NCI-H187 treated with DMSO at 0.1 percent for 48 hours (cell line): ENCODE measurements at regions not wholly inside any gene's neighbourhood (a gene's known extent, or its start where the extent isn't known, plus 50 kb on each side); places are given as distances from the start of the nearest gene placed in this dataset.
"Not testable (repeated sequence)": the region's sequence is repeated elsewhere in the genome, so short reads cannot be mapped to it uniquely, and the experiment has no call there.

Source experiments
- DNase-seq: peaks from one replicate; lab custom pipeline; 2025; lab: John Stamatoyannopoulos, UW

DNA sequence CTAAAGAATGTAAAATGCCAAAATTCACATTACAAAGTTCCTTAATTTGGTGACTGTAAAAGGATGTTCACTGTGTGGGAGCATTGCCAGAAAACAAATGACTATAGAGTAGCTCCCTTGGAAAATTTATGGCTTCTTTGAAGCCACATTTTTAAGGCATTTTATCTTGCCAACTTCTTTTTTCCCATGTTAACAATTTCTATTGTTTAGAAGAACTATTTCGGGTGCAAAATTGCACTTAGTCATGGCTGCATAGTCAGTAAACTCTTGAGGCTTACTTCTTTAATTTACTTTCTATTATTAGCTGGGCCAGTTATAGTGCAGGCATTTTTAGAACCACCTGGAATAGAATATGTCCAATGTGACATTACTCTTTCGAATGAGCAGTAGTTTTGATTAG lies 515.3 kb downstream of the JRKL start:
- DNase-seq, result no peak

GRCh38 chr11:96905663-96906062 lies 515.9 kb downstream of the JRKL start:
- no peak for DNase-seq

DNA sequence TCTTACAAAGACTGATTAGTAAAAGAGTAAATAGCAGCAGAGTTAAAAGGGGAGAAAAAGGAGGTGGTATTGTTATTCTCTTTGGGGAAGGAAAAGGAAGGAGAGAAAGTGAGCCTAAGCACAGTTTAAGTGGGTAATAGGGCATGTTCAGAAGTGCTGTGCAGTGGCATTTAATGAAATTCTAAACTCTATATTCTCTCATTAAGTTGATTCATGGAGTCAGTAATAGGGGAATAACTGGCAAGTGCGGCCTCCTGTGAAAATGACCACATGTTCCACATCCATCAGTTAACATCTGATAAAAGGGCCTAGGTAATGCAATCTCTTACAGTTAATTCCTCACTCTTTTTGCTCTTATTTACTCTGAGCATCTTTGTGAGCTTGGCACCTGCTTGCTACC lies 516.7 kb downstream of the JRKL start:
- DNase-seq, result no peak

GRCh38 chr11:96925862-96926261 lies 536.0 kb downstream of the JRKL start:
- no peak for DNase-seq

DNA sequence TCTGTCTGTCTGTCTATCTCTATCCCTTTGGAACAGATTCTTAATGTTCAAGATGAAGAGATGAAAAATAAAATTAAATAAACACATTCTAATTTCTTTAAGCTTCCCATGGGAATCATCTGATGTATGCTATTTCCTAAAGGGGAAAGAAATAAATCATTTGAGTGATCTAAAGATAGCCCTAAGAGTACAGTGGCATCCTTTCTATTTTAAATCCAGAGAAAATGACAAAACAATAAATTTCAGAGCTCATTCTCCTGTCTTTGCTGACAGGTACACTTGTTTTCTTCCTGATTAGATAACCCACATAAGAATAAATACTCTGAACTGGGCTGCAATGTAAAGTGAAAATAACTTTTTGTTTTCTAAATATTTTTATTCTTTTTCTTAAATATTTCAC lies 550.4 kb downstream of the JRKL start:
- DNase-seq, result no peak

- DNase-seq, result no peak
Observed at GRCh38 chr11:96942855-96943254, 553.0 kb downstream of the JRKL start.

DNA sequence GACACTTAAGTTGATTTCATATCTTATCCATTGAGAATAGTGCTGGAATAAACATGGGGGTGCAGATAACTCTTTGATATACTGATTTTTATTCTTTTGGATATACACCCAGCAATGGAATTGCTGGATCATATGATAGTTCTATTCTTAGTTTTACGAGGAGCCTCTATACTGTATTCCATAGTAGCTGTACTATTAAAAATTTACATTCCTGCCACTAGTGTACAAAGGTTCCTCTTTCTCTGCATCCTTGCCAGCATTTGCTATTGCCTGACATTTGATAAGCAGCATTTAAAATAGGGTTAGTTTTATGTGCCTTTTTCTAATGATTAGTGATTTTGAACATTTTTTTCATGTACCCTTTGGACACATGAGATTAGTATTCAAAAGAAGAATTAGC lies 554.2 kb downstream of the JRKL start:
- DNase-seq, result no peak

DNA sequence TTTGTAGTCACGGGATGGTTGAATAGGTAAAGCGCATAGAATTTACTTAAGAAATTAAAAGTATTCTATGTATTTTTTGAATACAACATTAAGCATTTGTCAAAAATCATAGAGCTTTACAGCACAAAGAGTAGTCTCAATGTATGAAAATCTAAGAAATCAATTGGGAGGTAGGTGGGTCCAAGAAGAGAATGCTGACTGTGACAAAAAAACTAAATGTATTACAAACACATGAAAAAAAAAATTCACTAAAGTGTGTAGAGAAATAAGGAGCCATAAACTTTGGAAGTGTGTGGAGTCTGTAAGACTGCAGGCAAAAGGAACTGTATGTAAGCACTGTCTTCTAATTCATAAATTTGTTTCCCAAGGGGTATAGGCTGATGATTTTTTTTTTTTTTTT lies 558.3 kb downstream of the JRKL start:
- no peak for DNase-seq

- DNase-seq, result no peak
Observed at GRCh38 chr11:96949464-96949863, 559.7 kb downstream of the JRKL start.

GRCh38 chr11:96954587-96955242 lies 564.9 kb downstream of the JRKL start:
- no peak for DNase-seq

GRCh38 chr11:96960476-96960875 lies 570.7 kb downstream of the JRKL start:
- DNase-seq, result peak; percentile 29

DNA sequence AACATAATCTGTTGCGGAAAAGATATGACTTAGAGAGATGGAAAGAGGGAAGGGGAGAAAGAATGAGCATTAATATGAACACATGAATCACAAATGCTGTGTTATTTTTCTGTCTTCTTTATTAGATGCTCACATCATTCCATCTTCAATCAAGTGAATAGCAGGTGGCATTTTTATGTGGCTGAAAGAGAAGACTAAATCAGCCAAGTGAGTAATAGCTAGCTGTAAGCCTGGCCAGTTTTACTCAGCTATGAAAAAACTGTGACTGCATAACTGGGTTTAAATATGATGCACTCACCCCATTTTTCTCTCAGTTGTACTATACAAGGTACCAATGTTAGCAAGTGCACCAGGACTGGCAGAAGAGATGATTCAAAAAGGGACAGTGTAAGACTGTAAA lies 571.1 kb downstream of the JRKL start:
- no peak for DNase-seq

- no peak for DNase-seq
Observed at GRCh38 chr11:96961931-96962330, 572.1 kb downstream of the JRKL start.

GRCh38 chr11:96963375-96963774 lies 573.6 kb downstream of the JRKL start:
- no peak for DNase-seq

DNA sequence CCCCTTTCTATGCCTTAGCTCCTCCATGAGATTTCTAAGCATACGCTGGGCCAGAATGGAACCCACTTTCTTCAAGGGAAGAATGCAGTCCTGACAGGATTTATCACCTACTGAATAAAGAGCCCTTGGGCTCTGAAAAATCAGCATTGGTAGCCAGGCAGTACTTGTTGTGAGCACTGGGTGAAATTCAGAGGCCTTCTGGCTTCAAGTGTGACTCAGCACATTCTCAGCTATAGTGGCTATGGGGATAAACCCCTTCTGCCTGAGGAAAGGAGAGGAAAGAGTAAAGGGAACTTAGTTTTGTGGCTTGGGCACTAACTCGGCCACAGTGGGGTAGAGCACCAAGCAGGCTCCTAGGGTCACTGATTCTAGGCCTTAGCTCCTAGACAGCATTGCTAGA lies 574.8 kb downstream of the JRKL start:
- no peak for DNase-seq

DNA sequence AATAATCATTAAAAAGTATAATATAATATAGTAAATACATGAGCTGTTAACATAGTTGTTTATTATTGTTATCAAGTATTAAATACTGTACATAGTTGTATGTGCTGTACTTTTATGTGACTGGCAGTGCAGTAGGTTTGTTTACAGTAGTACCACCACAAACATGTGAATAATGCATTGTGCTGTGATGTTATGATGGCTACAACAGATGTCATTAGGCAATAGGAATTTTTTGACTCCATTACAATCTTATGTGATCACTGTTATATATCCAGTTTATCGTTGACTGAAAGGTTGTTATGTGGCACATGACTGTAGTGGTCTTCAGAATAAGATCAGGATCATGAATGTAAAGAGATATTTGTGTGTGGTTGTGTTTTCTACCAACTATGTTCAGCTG lies 577.8 kb downstream of the JRKL start:
- DNase-seq, result no peak

DNA sequence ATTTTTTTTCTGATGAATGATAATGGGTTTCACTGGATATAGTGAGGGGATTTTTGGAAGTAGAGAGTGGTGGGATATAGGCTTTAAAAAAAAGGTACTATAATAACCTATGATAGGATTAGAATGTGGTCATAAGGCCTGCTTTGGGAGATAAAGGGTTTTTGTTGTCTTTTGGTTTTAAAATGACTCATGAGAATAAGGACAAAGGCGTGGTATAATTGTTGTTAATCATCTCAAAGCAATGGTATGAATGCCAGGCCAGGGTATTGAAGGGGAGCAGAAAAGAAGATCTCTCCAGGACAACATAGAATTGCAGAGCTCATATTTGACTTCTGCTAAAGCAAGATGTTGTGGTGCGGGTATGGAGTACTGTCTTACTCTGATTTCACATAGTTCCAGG lies 579.4 kb downstream of the JRKL start:
- DNase-seq, result no peak

DNA sequence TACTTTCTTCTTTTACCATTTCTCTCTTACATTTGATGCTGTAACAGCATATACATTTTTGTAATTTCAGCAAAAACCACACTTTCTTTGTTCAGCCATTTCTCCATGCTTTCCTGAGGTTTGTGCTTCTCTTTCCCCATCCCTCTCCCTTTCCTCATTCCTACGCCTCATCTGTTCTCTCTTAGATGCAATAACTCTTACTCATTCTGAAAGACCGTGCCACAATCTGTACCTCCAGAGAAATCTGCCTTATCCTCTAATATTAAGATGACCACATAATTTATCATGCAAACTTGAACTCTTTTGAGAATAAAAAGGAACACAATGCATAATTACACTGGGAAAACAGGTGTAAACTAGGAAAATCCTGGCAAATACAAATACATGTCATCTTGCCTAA lies 588.9 kb downstream of the JRKL start:
- no peak for DNase-seq

GRCh38 chr11:96986516-96986915 lies 596.7 kb downstream of the JRKL start:
- DNase-seq, result no peak

DNA sequence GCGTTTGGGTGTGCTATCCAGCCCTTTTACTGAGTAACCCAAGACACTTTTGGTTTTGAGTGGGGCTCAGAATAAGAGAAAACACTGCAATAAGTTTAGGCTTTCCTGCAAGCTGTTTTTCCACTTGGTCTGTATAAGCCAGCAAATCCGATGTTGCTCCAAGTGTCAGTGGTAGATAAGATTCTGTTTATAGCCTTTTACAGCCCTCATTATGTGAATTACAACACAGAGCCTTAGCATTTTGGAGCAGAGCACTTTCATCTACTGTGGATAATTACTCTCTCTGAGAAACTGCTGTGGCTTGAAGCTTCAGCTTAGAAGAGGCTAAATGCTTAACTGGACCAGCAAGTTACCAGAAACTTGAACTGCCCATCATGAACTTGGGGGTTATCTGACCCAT lies 601.1 kb downstream of the JRKL start:
- DNase-seq, result no peak

- no peak for DNase-seq
Observed at GRCh38 chr11:97000481-97000880, 610.7 kb downstream of the JRKL start.

GRCh38 chr11:97007283-97007682 lies 617.5 kb downstream of the JRKL start:
- no peak for DNase-seq

GRCh38 chr11:97009613-97010012 lies 619.8 kb downstream of the JRKL start:
- no peak for DNase-seq

DNA sequence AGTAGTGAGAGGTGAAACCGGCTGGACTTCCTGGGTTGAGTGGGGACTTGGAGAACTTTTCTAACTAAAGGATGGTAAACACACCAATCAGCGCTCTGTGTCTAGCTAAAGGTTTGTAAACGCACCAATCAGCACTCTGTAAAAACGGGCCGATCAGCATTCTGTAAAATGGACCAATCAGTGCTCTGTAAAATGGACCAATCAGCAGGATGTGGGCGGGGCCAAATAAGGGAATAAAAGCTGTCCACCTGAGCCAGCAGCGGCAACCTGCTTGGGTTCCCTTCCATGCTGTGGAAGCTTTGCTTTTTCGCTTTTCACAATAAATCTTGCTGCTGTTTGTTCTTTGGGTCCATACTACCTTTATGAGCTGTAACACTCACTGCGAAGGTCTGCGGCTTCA lies 621.2 kb downstream of the JRKL start:
- not testable (repeated sequence) for DNase-seq

- DNase-seq, result no peak
Observed at GRCh38 chr11:97015327-97015726, 625.5 kb downstream of the JRKL start.
